Thyroid gland (tissue), 4 donors: ENCODE measurements at regions not wholly inside any gene's neighbourhood (a gene's known extent, or its start where the extent isn't known, plus 50 kb on each side); places are given as distances from the start of the nearest gene placed in this dataset.

Experiments
- CTCF ChIP-seq, 6 experiments: fragments of 200-600 bp in 3 of 6; fragments of 450-650 bp in 3 of 6; sonication (generic) in 3 of 6; IDR thresholded peaks; one replicate each; pipeline ENCODE4 v1.5.1; 2016 to 2019; ENCODE audit warnings: antibody characterized with exemption in 6 of 6, mild to moderate bottlenecking in 2 of 6, inconsistent platforms in 1 of 6, moderate library complexity in 1 of 6
- POLR2A ChIP-seq, 2 donors: fragments of 450-650 bp; IDR thresholded peaks; one replicate each; pipeline ENCODE4 v1.6.1; 2017; ENCODE audit warnings: antibody characterized with exemption in 2 of 2, mild to moderate bottlenecking in 2 of 2, moderate library complexity in 1 of 2

GRCh38 chr1:5296095-5296494 is 641.7 kb downstream of the AJAP1 start:
- TF ChIP-seq POLR2A (IDR thresholded peaks at IDR 0.05) (no peak), CTCF (IDR thresholded peaks at IDR 0.05) (no peak)
